MM.1S (cell line): ENCODE measurements at regions not wholly inside any gene's neighbourhood (a gene's known extent, or its start where the extent isn't known, plus 50 kb on each side); places are given as distances from the start of the nearest gene placed in this dataset.

ENCODE experiments used
- DNase-seq: peaks from one replicate; pipeline ENCODE4 v3.0.0-alpha.2; 2015
- H2AFZ ChIP-seq: fragments of 300-600 bp; sonication (generic); 2 replicates; pipeline ENCODE4 v1.6.0; 2016; ENCODE audit warnings: antibody characterized with exemption, low read length
- H3F3A ChIP-seq: fragments of 300-600 bp; sonication (generic); 2 replicates; pipeline ENCODE4 v1.6.1; 2016; ENCODE audit warnings: mild to moderate bottlenecking, antibody characterized with exemption, low read length, moderate library complexity, mixed read lengths; ENCODE audit not compliant: insufficient read depth
- H3K27ac ChIP-seq: fragments of 300-600 bp; sonication (generic); 2 replicates; pipeline ENCODE4 v1.5.1; 2016; ENCODE audit warnings: mild to moderate bottlenecking, low read length
- H3K27me3 ChIP-seq: fragments of 300-600 bp; sonication (generic); replicated peaks from 2 replicates; pipeline ENCODE4 v1.6.0; 2016; ENCODE audit warnings: low read length; ENCODE audit not compliant: insufficient read depth
- H3K36me3 ChIP-seq: fragments of 300-600 bp; sonication (generic); replicated peaks from 2 replicates; pipeline ENCODE4 v1.6.1; 2016; ENCODE audit warnings: mild to moderate bottlenecking, low read length, mixed read lengths; ENCODE audit not compliant: insufficient read depth
- H3K4me1 ChIP-seq: fragments of 300-600 bp; sonication (generic); 2 replicates; pipeline ENCODE4 v1.6.1; 2016; ENCODE audit warnings: low read length, mixed read lengths
- H3K4me2 ChIP-seq: fragments of 300-600 bp; sonication (generic); 2 replicates; pipeline ENCODE4 v1.6.0; 2016; ENCODE audit warnings: low read depth, low read length
- H3K4me3 ChIP-seq: fragments of 300-600 bp; sonication (generic); 2 replicates; pipeline ENCODE4 v1.5.1; 2016; ENCODE audit warnings: low read length, mixed read lengths
- H3K79me2 ChIP-seq: fragments of 300-600 bp; sonication (generic); 2 replicates; pipeline ENCODE4 v1.6.1; 2016; ENCODE audit warnings: mixed run types, low read length, mixed read lengths
- H3K9ac ChIP-seq: fragments of 300-600 bp; sonication (generic); 2 replicates; pipeline ENCODE4 v1.6.1; 2016; ENCODE audit warnings: low read length, mixed read lengths
- H3K9me2 ChIP-seq: fragments of 300-600 bp; sonication (generic); replicated peaks from 2 replicates; pipeline ENCODE4 v1.6.1; 2016; ENCODE audit warnings: mild to moderate bottlenecking, low read length, mixed read lengths; ENCODE audit not compliant: insufficient read depth
- H3K9me3 ChIP-seq: fragments of 300-600 bp; sonication (generic); replicated peaks from 2 replicates; pipeline ENCODE4 v1.6.1; 2016; ENCODE audit warnings: mild to moderate bottlenecking, low read length, mixed read lengths; ENCODE audit not compliant: insufficient read depth
- H4K20me1 ChIP-seq: fragments of 300-600 bp; sonication (generic); 2 replicates; pipeline ENCODE4 v1.6.1; 2016; ENCODE audit warnings: mild to moderate bottlenecking, low read length, moderate library complexity, mixed read lengths; ENCODE audit not compliant: insufficient read depth
- EZH2 ChIP-seq: fragments of 300-600 bp; sonication (generic); optimal IDR thresholded peaks from 2 replicates; pipeline ENCODE3; 2017; ENCODE audit warnings: low read depth, mild to moderate bottlenecking, antibody characterized with exemption, low read length, mixed read lengths
- EZH2phosphoT487 ChIP-seq: fragments of 300-600 bp; sonication (generic); IDR thresholded peaks from 2 replicates; pipeline ENCODE4 v1.6.1; 2018; ENCODE audit warnings: antibody characterized with exemption, low read length
- TF ChIP-seq, protein P1 (sequence below): fragments of 300-600 bp; sonication (generic); IDR thresholded peaks from 2 replicates; pipeline ENCODE4 v1.5.1; 2016; ENCODE audit warnings: antibody characterized with exemption, low read length, mixed read lengths

GRCh38 chr5:165858118-165858517 is 2352.7 kb downstream of the MAT2B start:
- no peak overlapping the region for H3K4me2 ChIP-seq
- H2AFZ ChIP-seq, result no peak overlapping the region

GRCh38 chr5:165859251-165859650 is 2353.8 kb downstream of the MAT2B start:
- H4K20me1 ChIP-seq, result no peaks in the 10 kb centered on the region
- H3K27ac ChIP-seq, result no peak overlapping the region
- H3K9ac ChIP-seq, result no peak overlapping the region
- no peaks in the 10 kb centered on the region for H3K36me3 ChIP-seq
- TF ChIP-seq EZH2phosphoT487 (no peak), EZH2 (no peak)
- TF ChIP-seq, protein P1, sequence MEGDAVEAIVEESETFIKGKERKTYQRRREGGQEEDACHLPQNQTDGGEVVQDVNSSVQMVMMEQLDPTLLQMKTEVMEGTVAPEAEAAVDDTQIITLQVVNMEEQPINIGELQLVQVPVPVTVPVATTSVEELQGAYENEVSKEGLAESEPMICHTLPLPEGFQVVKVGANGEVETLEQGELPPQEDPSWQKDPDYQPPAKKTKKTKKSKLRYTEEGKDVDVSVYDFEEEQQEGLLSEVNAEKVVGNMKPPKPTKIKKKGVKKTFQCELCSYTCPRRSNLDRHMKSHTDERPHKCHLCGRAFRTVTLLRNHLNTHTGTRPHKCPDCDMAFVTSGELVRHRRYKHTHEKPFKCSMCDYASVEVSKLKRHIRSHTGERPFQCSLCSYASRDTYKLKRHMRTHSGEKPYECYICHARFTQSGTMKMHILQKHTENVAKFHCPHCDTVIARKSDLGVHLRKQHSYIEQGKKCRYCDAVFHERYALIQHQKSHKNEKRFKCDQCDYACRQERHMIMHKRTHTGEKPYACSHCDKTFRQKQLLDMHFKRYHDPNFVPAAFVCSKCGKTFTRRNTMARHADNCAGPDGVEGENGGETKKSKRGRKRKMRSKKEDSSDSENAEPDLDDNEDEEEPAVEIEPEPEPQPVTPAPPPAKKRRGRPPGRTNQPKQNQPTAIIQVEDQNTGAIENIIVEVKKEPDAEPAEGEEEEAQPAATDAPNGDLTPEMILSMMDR, result no peak
- H3K27me3 ChIP-seq, result no peaks in the 10 kb centered on the region
- no peaks in the 10 kb centered on the region for H3K9me2 ChIP-seq
- H3F3A ChIP-seq, result no peaks in the 10 kb centered on the region
- H3K4me1 ChIP-seq, result no peaks in the 10 kb centered on the region
- H3K79me2 ChIP-seq, result no peaks in the 10 kb centered on the region
- no peak overlapping the region for H3K4me3 ChIP-seq
- no peak for DNase-seq
- H3K4me2 ChIP-seq, result no peak overlapping the region
- no peaks in the 10 kb centered on the region for H3K9me3 ChIP-seq
- no peak overlapping the region for H2AFZ ChIP-seq

More at GRCh38 chr5:165858118-165858517, 2352.7 kb downstream of the MAT2B start:
- Histone ChIP-seq H3F3A (no peaks in the 10 kb centered on the region), H3K79me2 (no peaks in the 10 kb centered on the region), H3K27ac (no peak overlapping the region), H3K9ac (no peak overlapping the region), H3K4me1 (no peaks in the 10 kb centered on the region), H3K36me3 (no peaks in the 10 kb centered on the region), H3K9me3 (no peaks in the 10 kb centered on the region), H4K20me1 (no peaks in the 10 kb centered on the region), H3K9me2 (no peaks in the 10 kb centered on the region), H3K4me3 (no peak overlapping the region), H3K27me3 (no peaks in the 10 kb centered on the region)
- DNase-seq, result no peak
- TF ChIP-seq EZH2 (no peak), EZH2phosphoT487 (no peak)
- TF ChIP-seq, protein P1, result no peak

DNA sequence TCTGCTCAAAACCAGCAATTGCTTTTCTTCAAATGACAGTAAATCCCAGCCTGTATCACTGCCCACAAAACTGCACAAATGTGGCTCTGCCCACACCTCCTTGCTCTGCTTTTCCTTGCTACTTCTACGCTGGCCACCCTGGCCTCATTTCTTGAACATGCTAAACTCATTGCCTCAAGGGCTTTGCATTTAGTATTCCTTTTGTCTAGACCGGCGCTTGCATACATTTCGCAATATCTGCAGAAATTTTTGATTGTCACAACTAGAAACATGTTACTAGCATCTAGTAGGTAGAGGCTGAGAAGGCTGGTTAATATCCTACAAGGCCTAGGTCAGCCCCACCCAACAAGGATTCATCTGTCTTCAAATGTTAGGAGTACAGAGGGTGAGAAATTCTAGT is 2357.8 kb downstream of the MAT2B start:
- TF ChIP-seq EZH2 (no peak), EZH2phosphoT487 (no peak)
- Histone ChIP-seq H4K20me1 (no peaks in the 10 kb centered on the region), H3K27me3 (no peaks in the 10 kb centered on the region), H2AFZ (no peak overlapping the region), H3K9me3 (no peaks in the 10 kb centered on the region), H3K4me1 (no peaks in the 10 kb centered on the region), H3K9me2 (no peaks in the 10 kb centered on the region), H3F3A (no peaks in the 10 kb centered on the region), H3K4me3 (no peak overlapping the region), H3K27ac (no peak overlapping the region), H3K4me2 (no peak overlapping the region), H3K79me2 (no peaks in the 10 kb centered on the region), H3K36me3 (no peaks in the 10 kb centered on the region), H3K9ac (no peak overlapping the region)
- no peak for DNase-seq

- H3K9me2 ChIP-seq, result no peaks in the 10 kb centered on the region
- H3K27ac ChIP-seq, result no peak overlapping the region
- H3F3A ChIP-seq, result no peaks in the 10 kb centered on the region
- no peak for TF ChIP-seq EZH2phosphoT487
- TF ChIP-seq, protein P1, result no peak
- peaks cover 8% of the 10 kb centered on the region; the same call in 1 of the 2 replicates for H3K4me1 ChIP-seq
- no peaks in the 10 kb centered on the region for H4K20me1 ChIP-seq
- no peaks in the 10 kb centered on the region for H3K9me3 ChIP-seq
- no peaks in the 10 kb centered on the region for H3K27me3 ChIP-seq
- no peaks in the 10 kb centered on the region for H3K36me3 ChIP-seq
- no peak overlapping the region for H2AFZ ChIP-seq
- H3K9ac ChIP-seq, result no peak overlapping the region
- DNase-seq, result no peak
- no peak overlapping the region for H3K4me2 ChIP-seq
- H3K4me3 ChIP-seq, result no peak overlapping the region
- H3K79me2 ChIP-seq, result no peaks in the 10 kb centered on the region
Observed at GRCh38 chr5:165871291-165871690, 2365.9 kb downstream of the MAT2B start.
